Ovary (tissue), 7 donors: ENCODE measurements at regions not wholly inside any gene's neighbourhood (a gene's known extent, or its start where the extent isn't known, plus 50 kb on each side); places are given as distances from the start of the nearest gene placed in this dataset.

Experiments
- DNase-seq, 5 donors: peaks; one replicate each; pipeline ENCODE4 v3.0.0-alpha.2; 2019 to 2020
- H3K27ac ChIP-seq, 2 donors: fragments of 200-600 bp; one replicate each; pipeline versions ENCODE4 v1.5.1 to v1.8.0; 2019 to 2022
- H3K27me3 ChIP-seq: fragments of 200-600 bp; one replicate; pipeline ENCODE4 v1.8.0; 2022
- H3K36me3 ChIP-seq: fragments of 200-600 bp; sonication (generic); one replicate; pipeline ENCODE4 v1.5.1; 2019
- H3K4me1 ChIP-seq: one replicate; pipeline ENCODE4 v1.8.1; 2013; ENCODE audit warnings: mild to moderate bottlenecking, moderate library complexity; ENCODE audit not compliant: insufficient read depth
- H3K4me3 ChIP-seq: fragments of 200-600 bp; sonication (generic); one replicate; pipeline ENCODE4 v1.5.1; 2017
- H3K9me3 ChIP-seq, 2 donors: fragments of 200-600 bp in 1 of 2; sonication (generic) in 1 of 2; one replicate each; pipeline versions ENCODE4 v1.5.1 to v1.8.1; 2013 to 2019; ENCODE audit warnings: mild to moderate bottlenecking in 1 of 2, moderate library complexity in 1 of 2
- EP300 ChIP-seq: sonication (generic); formaldehyde crosslinking; IDR thresholded peaks from one replicate; pipeline ENCODE4 v1.6.1; 2017; ENCODE audit warnings: antibody characterized with exemption
- POLR2A ChIP-seq: fragments of 450-650 bp; IDR thresholded peaks from one replicate; pipeline ENCODE4 v1.6.1; 2017; ENCODE audit warnings: antibody characterized with exemption, mild to moderate bottlenecking, moderate library complexity
- WGBS, 3 donors: extraction: QIAGEN DNeasy Blood & Tissue Kit in 1 of 3; methylation state at CpG; one replicate each; pipeline versions ENCODE4 v1.1.5 to v1.1.7; 2013 to 2017; 5-methylcytosine and 5-hydroxymethylcytosine counted together
- intact Hi-C, 4 donors: fragments of 100-400 bp; cut with DNase I; formaldehyde crosslinking; loops; one replicate each; pipeline versions ENCODE4 v1.11.0 to v1.15.1; 2022 to 2023
- TF ChIP-seq, protein P1 (sequence below), 3 donors: fragments of 450-650 bp in 2 of 3; fragments of 200-600 bp in 1 of 3; IDR thresholded peaks; one replicate each; pipeline versions ENCODE4 v1.5.1 to v1.8.0; 2016 to 2022; ENCODE audit warnings: antibody characterized with exemption in 3 of 3, mild to moderate bottlenecking in 1 of 3
- donor health status: DM: no; HTN: no; CAD: no; lungs with moderate emphysema.
- donor health status: DM: no; HTN: no; CAD: no.
- donor health status: Bipolar disorder and iron deficiency.
- donor health status: DM: no; HTN: no; CAD: no.
- donor health status: DM: yes; HTN: yes; CAD: no.

DNA sequence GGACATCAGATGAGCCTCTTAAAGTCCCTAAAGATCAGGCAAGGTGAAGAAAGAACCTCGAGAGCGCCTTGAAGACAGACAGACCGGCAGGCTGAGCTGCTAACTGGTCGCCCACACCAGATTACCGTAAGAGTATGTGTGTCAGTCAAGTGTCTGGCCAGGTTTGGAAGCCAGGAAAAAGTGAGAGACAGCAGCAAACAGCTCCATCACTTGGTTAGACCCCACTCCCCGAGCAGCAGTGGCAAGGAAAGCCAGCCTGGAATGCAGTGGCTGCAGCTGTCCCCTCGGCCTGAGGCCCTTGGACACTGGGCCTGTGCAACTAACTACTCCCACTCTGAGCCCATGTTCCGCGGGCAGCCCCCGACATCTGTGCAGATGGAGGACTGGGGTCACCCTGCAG is 214.1 kb downstream of the DIRAS2 start:
- H3K4me3 ChIP-seq, result no peak overlapping the region
- DNase-seq, result no peak
- TF ChIP-seq EP300 (no peak), POLR2A (no peak)
- TF ChIP-seq, protein P1, sequence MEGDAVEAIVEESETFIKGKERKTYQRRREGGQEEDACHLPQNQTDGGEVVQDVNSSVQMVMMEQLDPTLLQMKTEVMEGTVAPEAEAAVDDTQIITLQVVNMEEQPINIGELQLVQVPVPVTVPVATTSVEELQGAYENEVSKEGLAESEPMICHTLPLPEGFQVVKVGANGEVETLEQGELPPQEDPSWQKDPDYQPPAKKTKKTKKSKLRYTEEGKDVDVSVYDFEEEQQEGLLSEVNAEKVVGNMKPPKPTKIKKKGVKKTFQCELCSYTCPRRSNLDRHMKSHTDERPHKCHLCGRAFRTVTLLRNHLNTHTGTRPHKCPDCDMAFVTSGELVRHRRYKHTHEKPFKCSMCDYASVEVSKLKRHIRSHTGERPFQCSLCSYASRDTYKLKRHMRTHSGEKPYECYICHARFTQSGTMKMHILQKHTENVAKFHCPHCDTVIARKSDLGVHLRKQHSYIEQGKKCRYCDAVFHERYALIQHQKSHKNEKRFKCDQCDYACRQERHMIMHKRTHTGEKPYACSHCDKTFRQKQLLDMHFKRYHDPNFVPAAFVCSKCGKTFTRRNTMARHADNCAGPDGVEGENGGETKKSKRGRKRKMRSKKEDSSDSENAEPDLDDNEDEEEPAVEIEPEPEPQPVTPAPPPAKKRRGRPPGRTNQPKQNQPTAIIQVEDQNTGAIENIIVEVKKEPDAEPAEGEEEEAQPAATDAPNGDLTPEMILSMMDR (IDR thresholded peaks at IDR 0.05), result no peak
- no peaks in the 10 kb centered on the region for H3K27me3 ChIP-seq
- WGBS, 3 donors, result 84 to 88% (median 84%) methylated on average over 10 of the region's 10 CpGs
- H3K9me3 ChIP-seq, result no peaks in the 10 kb centered on the region
- H3K27ac ChIP-seq, result no peak overlapping the region
- intact Hi-C loops, result no loop called here
- no peaks in the 10 kb centered on the region for H3K4me1 ChIP-seq
- H3K36me3 ChIP-seq, result no peaks in the 10 kb centered on the region

DNA sequence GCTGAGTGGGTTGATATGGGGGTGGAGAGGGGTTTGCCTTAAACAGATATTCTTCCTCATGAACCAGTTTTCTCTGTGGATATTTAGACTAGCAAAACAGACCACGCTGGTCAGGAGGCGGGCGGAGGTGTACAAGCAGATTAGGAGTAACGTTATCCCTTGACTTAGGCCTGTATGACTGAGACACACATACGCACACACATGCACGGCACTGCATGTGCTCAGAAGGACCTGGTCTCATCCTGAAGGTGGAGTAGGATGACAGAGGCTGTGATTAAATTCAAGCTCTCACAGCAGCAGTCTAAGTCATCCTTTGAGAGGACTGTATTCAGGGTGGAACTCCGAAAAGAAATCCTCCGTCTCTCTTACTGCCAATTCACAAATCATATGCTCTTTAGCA is 209.7 kb downstream of the DIRAS2 start:
- TF ChIP-seq, protein P1 (IDR thresholded peaks at IDR 0.05), result no peak
- TF ChIP-seq POLR2A, result no peak
- no peak for TF ChIP-seq EP300

DNA sequence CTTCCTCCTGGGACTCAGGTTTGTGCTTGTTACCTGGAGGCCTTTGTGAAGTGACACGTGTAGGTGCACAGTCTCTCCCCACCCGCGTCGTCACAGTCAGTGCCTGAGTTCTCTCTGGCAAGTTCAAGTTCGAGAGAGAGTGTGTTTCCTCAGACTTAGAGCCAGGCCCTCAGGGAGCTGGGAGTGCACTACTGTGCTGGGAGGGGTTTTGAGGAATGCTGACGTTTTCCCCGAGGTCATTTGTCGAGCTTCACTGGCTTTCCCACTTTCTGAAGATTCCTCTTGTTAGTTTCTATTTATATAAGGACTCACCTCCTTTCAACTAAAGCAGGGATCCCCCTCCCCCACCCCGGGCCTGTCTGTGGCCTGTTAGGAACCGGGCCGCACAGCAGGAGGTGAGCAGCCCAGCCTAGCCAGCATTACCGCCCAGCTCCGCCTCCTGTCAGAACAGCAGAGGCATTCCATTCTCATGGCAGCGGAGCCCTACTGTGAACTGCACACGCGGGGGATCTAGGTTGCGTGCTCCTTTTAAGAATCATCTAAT is 209.2 kb downstream of the DIRAS2 start:
- Histone ChIP-seq H3K36me3 (no peaks in the 10 kb centered on the region), H3K27ac (no peak overlapping the region), H3K4me3 (no peak overlapping the region), H3K9me3 (no peaks in the 10 kb centered on the region), H3K4me1 (no peaks in the 10 kb centered on the region), H3K27me3 (no peaks in the 10 kb centered on the region)
- 9 to 12% (median 12%) methylated on average over 17 of the region's 17 CpGs for WGBS, 3 donors
- TF ChIP-seq EP300 (no peak), POLR2A (no peak)
- TF ChIP-seq, protein P1 (IDR thresholded peaks at IDR 0.05), result no peak
- DNase-seq, result no peak
- intact Hi-C loops, result no loop called here

More for the DNA sequence above, 209.7 kb downstream of the DIRAS2 start:
- Histone ChIP-seq H3K36me3 (no peaks in the 10 kb centered on the region), H3K27me3 (no peaks in the 10 kb centered on the region), H3K4me1 (no peaks in the 10 kb centered on the region), H3K27ac (no peak overlapping the region), H3K9me3 (no peaks in the 10 kb centered on the region), H3K4me3 (no peak overlapping the region)
- WGBS, 3 donors, result 65 to 66% (median 65%) methylated on average over 8 of the region's 8 CpGs
- intact Hi-C loops, result no loop called here
- DNase-seq, result no peak

DNA sequence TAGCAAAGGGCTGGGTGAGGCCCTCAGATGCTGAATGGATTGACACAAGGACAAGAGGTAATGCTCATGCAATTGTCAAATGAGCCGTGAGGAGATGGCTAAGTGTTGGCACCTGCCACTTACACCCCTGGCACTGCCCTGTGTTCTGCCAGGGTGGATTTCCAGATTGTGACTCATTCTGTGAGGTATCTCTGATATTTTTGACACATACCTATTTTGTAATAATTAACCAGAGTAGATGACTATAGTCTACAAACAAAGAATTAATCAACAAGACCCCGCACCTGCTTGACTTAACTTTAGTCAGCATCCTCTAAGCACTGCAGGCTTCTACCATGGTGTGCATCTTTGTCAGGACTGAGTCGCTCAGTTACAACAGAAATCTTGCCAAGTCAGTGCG is 200.8 kb downstream of the DIRAS2 start:
- Histone ChIP-seq H3K36me3 (no peaks in the 10 kb centered on the region), H3K4me3 (no peak overlapping the region), H3K4me1 (no peaks in the 10 kb centered on the region), H3K27ac (no peak overlapping the region), H3K27me3 (no peaks in the 10 kb centered on the region), H3K9me3 (no peaks in the 10 kb centered on the region)
- intact Hi-C loops, result no loop called here
- TF ChIP-seq, protein P1 (IDR thresholded peaks at IDR 0.05), result no peak
- TF ChIP-seq POLR2A (no peak), EP300 (no peak)
- DNase-seq, result no peak
- WGBS, 3 donors, result 29 to 45% (median 38%) methylated on average over 4 of the region's 4 CpGs
